ENCODE measurements at regions not wholly inside any gene's neighbourhood (a gene's known extent, or its start where the extent isn't known, plus 50 kb on each side); places are given as distances from the start of the nearest gene placed in this dataset.
A peak's percentile ranks its signal among the peaks of the same experiment; 100 is the strongest.
"Not testable (repeated sequence)": the region's sequence is repeated elsewhere in the genome, so short reads cannot be mapped to it uniquely, and the experiment has no call there.

DNA sequence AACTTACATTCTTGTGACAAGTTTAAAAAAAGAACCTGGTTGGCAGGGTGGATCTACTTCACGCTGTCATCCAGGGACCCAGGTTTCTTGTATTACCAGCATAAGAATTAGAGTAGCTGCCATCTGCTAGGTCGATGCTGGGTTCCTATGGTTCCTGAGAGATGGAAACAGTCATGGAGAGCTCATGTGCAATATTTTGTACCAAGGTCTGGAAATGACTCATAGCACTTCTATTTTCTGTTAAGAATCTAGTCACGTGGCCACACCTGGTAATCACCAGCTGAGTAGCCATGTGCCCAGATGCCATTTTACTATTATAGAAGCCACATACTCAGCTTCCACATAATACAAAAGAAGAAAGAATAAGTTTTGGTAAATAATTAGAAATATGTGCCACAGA is 171.3 kb downstream of the CD83 start:
- DNase-seq (ENCODE audit: low spot score) (no peak), ATAC-seq (no peak)

DNA sequence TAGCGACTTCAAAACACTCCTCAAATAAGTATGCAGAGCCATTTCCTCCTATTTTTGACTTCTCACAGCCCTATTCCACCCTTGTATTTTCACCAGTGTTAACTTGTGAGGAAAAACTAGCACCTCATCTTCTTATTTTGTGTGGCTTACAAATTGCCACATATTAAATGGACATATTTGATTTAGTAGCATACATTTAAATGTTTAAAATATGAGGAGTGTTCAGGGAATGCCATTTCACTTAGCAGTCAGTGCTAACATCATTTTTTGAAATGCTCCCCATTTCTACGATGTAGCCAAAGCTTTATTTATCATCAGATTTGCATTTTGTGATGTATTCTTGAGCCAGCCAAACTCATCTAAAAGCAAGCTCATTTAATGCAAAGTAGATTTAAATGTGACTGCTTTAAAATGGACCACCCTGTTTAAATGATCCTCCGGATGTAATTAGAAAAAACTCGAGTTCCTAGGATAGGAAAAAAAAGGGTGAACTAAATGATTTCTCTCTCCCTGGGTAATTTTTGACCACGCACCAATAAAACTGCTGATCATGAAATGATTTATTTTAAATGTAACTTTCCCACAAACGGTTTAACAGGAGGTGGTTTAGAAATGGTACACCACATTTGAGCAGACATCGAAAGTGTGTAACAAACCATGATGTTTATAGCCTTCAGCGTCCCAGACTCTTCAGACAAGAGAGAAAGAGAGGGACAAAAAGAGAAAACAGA is 172.6 kb downstream of the CD83 start:
- no peak for ATAC-seq

DNA sequence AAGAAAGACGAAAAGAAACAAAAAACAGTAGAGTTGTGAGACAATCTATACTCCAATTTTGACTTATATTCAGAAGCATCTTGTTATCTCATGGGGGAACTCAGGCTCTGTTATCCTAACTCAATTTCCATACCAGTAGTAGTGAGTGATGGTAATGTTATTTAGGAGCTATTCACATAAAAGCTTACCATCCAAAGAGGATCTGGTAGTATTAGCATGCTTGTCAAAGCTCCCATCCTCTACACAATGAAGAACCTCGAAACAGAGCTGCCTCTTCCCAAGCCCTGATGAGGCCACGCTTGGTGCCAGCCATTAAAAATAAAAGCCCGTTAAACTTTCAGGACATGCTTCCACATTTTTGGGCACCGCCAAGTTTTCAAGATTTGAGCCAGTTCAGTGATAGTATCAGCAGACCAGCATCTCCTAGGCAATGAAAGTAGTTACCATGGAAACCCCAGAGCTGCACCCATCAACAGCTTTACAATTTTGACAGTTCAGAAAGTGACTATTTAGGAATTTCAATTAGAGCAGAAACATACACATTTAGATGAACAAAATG is 173.3 kb downstream of the CD83 start:
- ATAC-seq (no peak), DNase-seq (ENCODE audit: low spot score) (no peak)

More for the DNA sequence above, 172.6 kb downstream of the CD83 start:
- no peak for DNase-seq (ENCODE audit: low spot score)

DNA sequence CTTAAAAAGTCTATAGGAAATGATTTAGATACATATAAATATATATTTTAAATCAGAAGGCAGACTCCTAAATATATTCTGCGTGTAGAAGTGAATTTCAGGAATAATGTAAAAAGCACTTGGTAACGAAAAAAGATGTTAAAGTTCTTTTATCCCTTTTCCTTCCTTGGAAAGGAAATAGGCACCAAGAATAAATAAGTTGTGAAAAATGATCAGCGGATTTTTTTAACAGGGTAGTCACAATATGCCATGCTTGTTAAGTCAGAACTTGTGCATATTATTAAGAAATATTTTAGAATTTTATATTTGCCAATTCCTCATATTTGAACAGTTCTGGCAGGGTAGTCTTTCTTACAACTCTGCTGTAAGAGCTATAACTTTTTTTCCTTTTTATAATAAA is 173.8 kb downstream of the CD83 start:
- DNase-seq (ENCODE audit: low spot score): no peak
- no peak for ATAC-seq

DNA sequence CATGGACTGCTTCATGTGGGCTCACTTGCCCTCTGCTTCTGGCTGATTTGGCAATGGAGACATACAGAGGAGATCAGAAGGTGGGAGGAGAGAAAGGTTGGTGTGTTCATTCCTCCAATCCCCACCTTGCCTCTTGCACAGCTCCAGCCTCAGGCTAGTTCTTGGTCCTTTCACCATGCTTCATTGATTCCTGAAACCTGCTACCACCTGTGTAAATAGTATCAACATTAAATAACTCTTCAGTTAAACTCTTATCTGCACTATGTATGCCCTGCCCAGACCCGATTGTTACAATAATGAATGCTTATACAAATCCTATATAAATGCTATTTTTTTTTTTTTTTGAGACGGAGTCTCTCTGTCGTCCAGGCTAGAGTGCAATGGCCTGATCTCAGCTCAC is 174.5 kb downstream of the CD83 start:
- ATAC-seq: no peak
- DNase-seq (ENCODE audit: low spot score): no peak

DNA sequence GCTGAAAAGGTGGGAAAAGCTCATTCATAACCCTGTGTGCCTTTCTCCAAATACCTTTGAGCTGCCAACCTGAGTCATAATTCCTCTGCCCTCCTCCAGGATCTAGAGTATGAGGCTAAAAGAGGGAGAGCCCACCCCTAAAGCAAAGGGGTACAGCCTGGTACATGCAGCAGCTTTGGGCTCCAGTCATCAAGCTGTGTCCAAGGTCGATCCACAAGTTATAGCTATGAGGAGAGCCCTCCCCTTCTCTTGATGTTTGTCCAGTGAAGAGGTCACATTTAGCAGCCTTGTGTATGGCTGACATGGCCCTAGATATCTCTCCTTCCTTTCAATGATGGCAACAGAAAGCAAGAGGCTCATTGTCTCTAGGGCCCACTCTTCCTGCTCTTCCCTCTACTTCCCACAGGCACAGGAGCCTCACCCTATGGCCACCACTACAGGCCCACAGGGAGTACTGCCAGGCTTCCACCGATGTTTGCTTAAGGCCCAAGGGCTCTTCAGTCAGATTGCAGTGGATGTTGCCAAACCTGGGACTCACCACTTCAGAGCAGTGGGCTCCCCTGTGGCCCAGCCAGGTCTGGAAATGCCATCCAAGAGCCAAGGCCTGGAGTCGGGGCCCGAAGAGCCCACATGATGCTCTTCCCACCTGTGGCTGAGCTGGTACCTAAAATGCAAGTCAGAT is 176.8 kb downstream of the CD83 start:
- DNase-seq (ENCODE audit: low spot score) (no peak), ATAC-seq (no peak)

DNA sequence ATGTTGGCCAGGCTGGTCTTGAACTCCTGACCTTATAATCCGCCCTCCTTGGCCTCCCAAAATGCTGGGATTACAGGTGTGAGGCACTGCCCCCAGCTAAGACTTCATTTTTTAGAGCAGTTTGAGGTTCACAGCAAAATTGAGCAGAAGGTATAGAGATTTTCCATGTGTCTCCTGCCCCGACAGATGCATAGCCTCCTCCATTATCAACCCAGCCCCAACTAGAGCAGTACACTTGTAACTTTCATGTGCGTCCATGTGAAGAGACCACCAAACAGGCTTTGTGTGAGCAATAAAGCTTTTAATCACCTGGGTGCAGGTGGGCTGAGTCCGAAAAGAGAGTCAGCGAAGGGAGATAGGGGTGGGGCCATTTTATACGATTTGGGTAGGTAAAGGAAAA is 179.1 kb downstream of the CD83 start:
- not testable (repeated sequence) for ATAC-seq; DNase-seq (ENCODE audit: low spot score)

DNA sequence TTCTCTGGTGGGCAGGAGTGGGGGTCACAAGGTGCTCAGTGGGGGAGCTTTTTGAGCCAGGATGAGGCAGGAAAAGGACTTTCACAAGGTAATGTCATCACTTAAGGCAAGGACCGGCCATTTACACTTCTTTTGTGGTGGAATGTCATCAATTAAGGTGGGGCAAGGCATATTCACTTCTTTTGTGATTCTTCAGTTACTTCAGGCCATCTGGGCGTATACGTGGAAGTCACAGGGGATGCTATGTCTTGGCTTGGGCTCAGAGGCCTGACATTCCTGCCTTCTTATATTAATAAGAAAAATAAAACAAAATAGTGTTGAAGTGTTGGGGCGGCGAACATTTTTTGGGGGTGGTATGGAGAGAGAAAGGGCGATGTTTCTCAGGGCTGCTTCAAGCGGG is 179.5 kb downstream of the CD83 start:
- DNase-seq (ENCODE audit: low spot score); ATAC-seq: not testable (repeated sequence)

DNA sequence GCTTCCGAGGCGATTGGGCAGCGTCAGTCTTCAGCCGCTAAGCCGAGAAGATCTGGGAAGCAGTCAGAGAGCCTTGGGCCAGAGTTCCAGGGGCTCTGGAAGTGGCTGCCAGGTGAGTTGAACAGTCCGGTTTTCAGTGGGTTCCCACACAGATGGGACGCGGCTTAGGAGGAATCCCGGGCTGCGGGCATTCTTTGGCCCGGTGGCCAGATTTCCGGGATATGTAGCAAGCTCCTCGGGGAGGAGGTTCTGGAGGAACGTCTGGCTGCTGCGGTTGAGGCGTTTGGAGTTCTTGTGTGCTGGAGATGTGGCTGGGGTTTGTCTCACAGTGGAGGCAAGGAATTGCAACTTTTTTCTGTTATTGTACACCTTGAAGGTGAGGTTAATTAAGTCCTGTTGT is 182.6 kb downstream of the CD83 start:
- not testable (repeated sequence) for DNase-seq (ENCODE audit: low spot score); ATAC-seq

DNA sequence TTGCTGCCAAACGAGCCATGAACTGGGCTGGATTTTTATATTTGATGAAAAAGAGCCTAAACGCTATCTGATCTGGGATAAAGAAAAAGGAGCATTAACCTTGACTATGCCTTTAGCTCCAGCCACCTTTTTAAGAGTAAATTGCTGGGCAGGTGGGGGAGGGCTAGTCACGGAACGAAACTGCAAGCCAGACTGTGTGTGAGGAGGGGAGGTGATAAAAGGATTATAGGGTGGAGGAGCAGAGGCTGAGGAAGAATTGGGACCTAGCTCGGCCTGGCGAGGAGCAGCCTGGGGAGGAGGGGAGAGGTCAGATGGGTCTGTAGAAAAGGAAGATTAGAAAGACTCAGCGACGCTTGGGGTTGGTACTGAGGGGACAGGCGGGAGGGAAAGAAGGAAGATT is 183.1 kb downstream of the CD83 start:
- not testable (repeated sequence) for ATAC-seq; DNase-seq (ENCODE audit: low spot score)

DNA sequence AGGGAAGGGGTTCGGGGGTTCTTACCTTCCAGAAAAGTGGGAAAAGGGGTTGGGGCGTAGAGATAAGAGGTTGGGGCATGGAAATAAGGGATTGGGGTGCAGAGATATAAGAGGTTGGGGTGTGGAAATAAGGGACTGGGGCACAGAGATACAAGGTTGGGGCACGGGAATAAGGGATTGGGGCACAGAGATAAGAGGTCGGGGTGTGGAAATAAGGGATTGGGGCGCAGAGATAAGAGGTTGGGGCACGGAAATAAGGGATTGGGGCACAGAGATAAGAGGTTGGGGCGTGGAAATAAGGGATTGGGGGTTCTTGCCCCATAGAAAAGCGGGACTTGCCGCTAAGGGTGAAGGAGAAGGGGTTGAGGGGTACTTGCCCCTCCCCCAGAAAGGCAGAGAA is 183.9 kb downstream of the CD83 start:
- not testable (repeated sequence) for ATAC-seq; DNase-seq (ENCODE audit: low spot score)

DNA sequence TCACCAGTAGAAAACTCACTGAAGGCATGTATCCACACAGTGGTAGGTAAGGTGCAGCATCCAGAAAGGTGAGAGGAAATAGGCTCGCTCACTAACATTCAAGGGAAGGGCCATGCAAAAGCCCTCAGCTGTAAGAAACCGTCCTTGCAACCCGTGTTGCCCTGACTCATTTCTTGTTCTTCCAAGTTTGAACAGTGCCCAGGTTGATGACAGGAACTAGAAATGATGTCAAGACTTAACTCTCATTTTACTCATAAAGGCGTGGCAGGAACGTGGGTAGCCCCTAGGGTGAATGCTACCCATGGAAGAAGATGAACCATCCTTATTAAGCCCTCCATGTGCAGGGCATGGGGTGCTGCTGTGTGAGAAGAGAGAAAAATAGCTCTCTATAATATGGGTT is 187.6 kb downstream of the CD83 start:
- ATAC-seq: no peak
- DNase-seq (ENCODE audit: low spot score): no peak

DNA sequence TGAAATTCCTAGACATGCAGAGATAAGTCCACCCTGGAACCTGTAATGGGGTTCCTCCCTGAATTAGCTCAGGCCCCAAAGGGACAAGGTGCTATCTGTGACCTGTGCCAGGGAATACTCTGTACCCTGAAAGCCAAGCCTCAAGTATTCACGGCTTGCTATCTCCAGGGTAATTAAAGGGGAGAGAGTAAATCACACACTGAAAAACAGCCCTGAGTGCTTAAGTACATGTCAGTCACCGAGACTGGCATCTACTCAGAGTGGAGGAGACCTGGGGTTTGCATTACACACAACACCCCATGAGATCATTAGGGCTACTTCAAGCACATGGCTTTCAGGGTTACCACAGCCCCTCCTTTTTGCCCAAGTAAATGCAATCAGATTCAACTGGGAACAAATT is 188.1 kb downstream of the CD83 start:
- DNase-seq (ENCODE audit: low spot score) (no peak), ATAC-seq (no peak)

DNA sequence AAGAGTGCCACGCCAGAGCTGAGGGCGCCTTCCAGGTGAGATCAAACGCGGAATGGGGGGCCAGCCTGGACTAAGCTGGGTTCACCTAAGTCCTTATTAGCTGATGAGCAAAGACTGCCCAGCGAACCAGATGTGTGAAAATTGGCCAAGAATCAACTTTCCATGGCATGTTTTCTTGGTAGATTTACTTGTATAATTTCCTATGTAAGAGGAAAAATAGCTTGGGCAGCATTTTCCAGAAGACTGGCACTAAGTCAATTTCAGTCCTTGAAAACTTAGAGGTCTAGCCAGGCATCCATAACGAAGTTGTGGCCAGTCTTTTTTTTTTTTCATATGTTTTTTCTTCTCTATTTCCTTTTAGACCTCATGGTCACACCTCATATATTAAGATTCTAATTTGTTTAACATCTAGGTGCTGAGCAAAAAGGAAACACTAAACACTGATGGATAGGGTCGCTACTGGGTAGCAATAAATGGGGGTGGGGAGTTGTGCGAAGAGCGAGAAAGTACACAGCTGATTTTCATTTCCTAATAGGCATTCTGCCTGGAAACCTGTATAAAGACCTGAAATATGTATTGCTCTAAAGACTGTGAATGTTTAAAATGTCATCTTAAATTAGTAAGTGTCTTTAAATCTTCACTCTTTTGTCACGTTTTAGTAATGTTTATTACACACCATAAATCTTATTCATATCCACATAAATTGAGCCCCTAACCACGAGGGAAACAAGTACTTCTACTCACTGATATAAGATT is 188.8 kb downstream of the CD83 start:
- ATAC-seq (no peak), DNase-seq (ENCODE audit: low spot score) (no peak)

DNA sequence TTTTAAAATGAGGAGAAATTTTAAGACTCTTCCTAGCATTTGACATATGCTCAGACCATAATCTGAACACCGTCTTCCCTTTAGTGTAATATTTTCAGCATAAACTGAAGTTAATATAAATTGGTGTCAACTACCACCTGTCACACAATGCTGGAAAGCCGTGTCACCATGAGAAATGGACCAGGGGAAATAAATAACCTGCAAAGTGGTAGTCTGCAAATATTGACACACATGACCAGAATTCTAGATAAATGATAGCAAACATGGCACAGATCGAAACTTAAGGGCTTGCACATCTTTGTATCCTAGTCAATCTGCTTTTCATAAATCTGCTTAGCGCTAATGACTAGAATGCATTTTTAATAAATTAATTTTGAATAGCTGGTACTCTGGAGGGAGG is 191.9 kb downstream of the CD83 start:
- peak; percentile 63 for ATAC-seq
- DNase-seq (ENCODE audit: low spot score): no peak

DNA sequence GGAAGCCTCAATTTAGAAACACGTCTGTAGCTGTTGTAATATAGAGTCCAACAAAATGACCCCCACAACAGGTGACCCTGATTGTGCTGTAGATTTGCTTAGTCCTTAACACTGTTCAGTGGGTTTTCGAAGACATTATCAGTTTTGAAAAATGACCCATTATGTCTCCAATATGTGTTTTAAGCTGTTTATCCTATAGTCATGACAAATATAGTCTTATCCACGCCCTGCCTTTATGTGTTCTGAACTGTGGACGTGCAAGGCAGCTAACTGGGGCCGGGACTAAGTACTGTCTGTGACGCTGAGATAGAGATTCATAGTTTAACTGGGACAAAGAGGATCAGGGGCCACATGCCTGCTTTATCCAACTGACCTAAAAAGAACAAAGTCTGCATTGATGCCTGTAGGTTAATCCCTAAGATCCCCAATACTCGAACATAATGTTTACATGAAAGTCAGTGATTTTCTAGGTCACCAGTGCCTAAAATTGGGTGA is 192.4 kb downstream of the CD83 start:
- ATAC-seq: peak; percentile 46
- no peak for DNase-seq (ENCODE audit: low spot score)

DNA sequence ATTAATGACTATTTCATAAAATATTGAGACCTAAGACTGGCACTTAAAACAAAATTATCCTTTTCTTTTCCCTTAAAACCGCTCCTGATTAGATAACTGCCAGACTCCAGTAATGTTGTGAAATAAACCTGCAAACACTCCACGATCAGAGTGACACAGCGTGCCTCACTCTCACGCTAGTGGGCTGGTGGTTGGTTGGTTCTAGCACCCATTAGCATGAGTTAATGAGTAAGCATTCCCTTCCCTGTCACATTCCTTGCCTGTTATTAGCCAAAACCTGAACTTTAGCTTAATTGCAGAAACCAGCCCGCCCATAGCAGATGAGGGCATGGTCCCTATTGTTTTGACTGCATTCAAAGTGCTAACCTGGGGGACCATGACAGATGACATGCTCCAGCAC is 193.4 kb downstream of the CD83 start:
- peak; percentile 69 for DNase-seq (ENCODE audit: low spot score)
- peak; percentile 90 for ATAC-seq

DNA sequence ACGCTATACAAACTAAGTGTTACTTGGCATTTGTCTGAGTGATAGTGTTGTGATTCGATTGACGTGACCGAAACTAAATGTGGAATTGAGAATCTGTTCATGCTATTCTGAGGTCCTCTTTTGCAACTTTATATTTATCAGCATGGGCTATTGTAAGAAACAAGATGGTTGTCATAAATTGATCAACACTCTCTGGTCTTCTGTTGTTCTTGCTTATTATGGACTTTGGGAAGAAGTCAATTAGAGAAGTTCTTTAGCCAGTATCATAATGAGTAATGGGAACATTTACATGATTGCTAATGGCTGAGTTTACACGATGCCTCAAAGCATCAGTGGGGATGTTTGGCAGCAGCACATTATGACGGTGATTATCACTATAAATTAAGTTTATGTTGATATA is 195.0 kb downstream of the CD83 start:
- DNase-seq (ENCODE audit: low spot score) (no peak), ATAC-seq (no peak)

DNA sequence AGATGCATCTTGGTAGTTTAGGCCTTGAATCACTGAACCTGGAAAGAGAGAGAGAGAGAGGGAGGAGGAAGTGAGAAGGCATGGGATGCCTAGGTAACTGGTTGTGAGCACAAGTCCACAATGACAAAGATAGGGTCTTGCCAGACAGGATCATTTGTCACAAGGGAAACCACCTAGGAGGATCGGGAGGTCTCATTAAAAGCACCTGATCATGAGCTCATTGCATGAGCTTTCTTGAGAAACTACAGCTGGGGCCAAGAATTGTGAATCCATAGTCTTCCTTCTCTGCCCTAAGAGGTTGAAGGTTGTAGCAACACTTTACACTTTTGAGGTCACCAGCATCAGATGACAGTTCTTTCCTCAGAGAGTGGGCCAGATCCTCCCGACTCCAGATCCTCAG is 195.7 kb downstream of the CD83 start:
- DNase-seq (ENCODE audit: low spot score): no peak
- no peak for ATAC-seq

DNA sequence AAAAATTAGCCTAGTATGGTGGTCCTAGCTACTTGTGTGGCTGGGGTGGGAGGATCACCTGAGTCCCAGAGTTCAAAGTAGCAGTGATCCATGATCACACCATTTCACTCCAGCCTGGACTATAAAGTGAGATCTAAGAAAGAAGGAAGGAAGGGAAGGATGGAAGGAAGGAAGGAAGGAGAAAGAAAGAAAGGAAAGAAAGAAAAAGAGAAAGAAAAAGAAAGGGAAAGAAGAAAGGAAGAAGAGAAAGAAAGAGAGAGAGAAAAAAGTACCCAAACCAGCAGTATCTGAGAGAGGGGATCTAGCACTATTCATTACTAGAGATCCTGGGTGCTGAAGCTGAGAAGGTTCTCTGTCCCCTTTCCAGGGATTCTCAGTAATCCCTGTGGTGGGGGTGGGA is 197.8 kb downstream of the CD83 start:
- ATAC-seq: no peak
- no peak for DNase-seq (ENCODE audit: low spot score)

DNA sequence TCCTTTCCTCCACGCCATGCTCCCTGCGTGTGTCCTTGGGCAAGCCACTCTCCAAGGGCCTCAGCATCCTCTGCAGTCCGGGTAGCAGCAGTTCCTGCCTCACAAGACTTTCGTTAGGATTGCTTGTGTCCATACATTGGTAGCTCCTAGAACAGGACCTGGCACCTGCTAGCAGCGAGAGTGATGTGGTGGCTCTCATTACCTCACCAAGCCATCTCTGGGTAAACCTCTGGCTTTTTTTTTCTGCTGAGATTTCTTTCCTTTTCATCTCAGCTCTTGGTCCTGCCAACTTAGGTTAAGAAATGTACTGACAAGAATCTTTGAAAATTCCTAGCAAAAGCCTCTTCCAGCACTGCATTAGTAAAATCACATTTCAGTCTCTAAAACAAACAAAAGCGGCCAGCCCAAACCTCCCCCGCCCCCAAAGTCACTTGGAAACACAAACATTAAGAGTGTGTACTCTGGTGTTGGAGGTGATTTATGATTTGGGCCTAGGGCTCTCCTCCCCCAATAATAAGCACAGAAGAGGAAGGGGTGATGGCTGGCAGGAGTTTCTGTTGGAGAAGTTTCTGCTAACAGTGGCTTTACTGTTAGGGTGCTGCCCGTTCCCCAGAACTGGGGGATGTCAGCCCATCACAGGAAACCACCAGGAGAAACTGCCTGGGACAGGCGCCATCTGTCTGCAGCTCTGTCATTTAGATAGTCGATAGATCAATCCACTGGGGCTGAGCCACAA is 199.2 kb downstream of the CD83 start:
- DNase-seq (ENCODE audit: low spot score) (peak; percentile 48), ATAC-seq (peak; percentile 75)
